ENCODE measurements at regions not wholly inside any gene's neighbourhood (a gene's known extent, or its start where the extent isn't known, plus 50 kb on each side); places are given as distances from the start of the nearest gene placed in this dataset.
"Not testable (repeated sequence)": the region's sequence is repeated elsewhere in the genome, so short reads cannot be mapped to it uniquely, and the experiment has no call there.

DNA sequence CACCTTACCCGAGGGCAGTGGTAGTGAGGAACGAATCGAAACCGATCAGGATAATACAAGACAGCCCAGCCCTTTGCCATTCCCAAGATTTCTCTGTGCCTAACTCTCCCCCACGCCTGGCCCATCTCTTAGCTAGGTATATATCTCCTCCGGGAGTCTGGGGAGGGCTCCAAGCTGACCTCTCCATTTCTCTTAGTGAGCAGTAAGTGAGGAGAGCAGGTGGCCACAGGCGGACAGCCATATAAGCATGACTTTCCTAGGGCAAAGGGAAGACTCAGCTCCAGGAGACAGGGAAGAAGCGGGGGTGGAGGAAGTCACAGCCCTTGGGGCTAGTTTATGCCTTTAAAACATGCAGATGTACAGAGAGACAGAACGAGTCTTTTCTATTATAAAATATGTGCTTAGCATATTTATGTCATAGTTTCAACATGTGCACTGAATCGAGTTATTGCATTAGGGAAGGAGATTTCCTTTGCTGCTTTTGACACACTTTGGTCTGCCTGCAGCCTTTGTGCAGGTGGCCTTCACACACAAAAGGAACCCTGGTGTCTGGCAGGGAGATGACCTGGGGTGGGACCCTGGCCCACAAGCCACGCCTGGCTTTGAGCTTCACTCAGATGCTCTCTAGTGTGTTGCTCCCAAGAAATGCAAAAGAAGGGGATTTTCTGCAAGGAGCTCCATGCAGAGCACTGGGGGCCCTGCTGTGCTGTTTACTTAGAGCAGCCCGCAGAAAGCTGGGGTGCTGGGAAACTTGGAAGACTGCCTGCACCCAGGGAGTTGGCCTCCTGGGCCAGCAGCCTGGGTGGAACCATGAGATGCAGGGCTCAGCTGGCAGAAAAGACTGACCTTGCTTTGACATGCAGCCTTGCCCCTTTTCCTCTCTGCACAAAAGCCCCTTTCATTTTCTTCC lies 613.3 kb downstream of the BCOR start:
- DNase-seq, result no peak

GRCh38 chrX:39487166-39487968 lies 610.4 kb downstream of the BCOR start:
- no peak for DNase-seq

GRCh38 chrX:39487969-39488330 lies 609.8 kb downstream of the BCOR start:
- no peak for DNase-seq

GRCh38 chrX:39491548-39492297 lies 606.0 kb downstream of the BCOR start:
- DNase-seq, result peak; percentile 1 to 65

DNA sequence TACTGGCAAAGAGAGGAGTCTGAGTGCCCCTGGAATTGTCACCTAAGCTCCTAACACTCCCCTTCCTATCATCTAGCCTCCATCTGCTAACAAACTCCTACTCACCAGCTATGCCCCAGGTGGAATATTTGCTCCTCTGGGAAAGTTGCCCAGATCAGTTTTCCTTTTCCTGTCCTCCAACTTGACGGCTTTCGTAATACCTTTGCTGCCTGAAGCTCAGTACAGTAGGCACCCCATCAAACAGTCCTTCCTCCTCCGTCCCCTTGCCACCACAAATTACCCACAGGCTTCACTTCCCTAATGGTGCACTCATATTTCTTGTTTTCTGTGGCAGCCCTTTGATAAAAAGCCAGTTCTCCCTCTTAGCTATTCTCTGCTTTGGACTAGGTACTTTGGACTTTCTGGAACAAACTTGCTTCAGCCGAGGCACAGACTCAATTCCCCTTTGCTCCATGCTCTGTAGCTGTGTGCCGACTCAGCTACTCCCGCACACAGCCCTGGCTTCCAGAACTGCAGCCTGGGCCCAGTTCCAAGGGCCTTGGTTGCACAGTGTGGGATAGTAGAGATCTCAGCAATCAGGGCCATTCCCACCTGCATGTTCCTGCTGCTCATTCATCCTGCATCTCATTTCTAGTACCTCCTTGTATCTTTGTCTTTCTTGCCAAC lies 605.1 kb downstream of the BCOR start:
- peak in 1 of 2 donors; percentile 26 for DNase-seq

DNA sequence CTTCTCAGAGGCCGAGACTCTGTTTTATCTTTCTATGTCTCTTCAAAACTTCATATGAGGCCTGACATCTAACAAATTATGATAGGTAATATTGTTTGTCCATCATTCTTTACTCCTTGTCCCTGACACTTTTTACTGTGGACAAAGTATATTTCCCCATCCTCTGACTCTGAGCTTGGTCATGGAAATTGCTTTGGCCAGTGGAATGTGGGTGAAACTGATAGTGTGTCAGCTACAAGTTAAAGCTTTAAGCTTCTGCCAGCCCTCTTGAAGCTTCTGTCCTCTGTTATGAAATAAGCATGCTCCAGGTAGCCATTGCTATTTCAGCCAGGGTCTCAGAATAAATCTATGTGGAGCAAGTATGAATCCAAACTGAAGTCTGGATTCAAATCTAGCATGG lies 604.6 kb downstream of the BCOR start:
- no peak for DNase-seq

DNA sequence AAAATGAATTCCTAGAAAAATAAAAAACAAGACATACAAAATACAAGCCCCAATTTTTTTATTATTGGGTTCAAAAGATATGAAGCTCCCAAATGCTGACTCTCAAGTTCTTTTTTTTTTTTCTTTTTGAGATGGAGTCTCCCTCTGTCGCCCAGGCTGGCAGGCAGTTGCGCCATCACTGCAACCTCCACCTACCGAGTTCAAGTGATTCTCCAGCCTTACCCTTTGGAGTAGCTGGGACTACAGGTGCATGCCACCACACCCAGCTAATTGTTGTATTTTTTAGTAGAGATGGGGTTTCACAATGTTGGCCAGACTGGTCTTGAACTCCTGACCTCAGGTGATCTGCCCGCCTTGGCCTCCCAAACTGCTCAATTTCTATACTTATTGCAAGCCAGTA lies 600.6 kb downstream of the BCOR start:
- not testable (repeated sequence) for DNase-seq

DNA sequence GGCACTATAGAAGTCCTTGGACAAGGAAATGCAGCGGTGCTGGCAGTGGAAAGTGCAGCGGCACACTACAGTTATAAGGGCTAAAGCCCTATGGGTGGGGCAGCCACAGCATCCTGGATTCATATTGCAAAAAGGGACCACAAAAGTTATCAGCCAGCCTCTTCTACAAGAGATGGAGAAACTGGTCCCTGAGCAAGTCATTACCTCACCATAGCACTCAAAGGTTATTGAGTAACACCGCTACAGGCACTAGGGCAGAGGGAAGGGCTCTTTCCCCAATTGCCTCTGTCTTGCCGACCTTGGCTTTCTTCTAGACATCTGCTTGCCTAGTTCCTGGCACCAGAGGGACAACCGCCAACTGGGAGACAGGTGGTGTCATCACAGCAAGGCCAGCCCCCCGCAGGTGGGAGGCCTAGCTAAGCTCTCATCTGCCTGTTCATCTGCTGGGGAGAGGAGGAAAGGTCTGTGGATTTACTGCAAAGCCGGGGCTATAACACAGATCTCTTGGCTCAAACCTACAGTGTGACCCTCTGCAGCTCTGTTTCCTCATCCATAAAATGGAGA lies 600.0 kb downstream of the BCOR start:
- DNase-seq, result no peak

GRCh38 chrX:39499996-39500395 lies 597.8 kb downstream of the BCOR start:
- no peak for DNase-seq

DNA sequence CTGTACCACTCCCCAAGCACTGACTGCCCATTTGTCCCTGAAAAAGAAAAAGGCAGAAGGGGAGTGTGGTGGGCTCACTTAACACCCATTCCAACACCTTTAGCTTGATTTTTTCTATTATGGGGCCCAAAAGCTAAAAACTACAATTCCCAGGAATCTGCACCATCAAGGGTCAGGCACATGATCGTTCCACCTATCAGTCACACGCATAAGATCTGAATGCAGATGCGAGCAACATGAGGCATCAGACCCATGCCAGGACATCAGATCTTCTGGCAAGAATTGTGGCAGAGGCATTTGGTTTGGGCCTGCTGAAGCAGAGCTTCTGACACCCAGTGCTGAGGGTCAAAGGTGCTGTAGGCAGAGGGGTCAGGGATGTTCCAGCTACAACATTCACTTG lies 595.9 kb downstream of the BCOR start:
- no peak for DNase-seq

DNA sequence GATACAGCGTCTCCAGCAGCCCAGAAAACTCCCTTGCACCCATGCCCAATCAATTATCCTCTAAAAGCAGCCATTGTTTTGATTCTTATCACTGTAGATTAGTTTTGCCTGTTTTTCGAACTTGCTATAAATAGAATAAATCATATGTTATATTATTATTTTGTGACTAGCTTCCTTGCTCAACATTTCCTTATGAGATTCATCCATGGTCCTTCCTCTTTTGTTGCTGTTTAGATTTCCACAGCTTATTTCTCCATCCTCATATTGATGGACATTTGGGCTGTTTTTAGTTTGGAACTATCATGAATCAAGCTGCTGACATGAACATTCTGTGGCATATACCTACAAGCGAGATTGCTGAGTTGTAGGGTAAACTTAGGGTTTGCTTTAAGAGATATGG lies 595.3 kb downstream of the BCOR start:
- DNase-seq, result no peak

DNA sequence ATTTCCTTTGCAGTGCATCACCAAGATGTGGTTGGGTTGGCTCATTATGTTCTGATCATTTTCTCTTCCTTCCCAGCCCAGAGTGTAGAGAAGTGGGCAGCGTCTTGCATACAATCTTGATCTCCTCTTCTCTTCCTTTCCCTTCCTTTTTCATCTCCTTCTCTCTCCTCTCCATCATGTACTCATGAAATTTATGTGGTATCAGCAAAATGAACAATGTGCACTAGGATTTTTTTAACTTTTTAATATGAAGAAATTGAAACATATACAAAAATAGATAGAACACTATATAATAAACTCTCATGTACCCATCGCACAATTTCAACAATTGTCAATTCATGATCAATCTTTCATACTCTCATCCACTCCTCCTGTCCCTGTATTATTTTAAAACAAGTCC lies 593.5 kb downstream of the BCOR start:
- DNase-seq, result no peak

GRCh38 chrX:39504850-39505259 lies 592.9 kb downstream of the BCOR start:
- no peak for DNase-seq

GRCh38 chrX:39506131-39506530 lies 591.6 kb downstream of the BCOR start:
- DNase-seq, result no peak

DNA sequence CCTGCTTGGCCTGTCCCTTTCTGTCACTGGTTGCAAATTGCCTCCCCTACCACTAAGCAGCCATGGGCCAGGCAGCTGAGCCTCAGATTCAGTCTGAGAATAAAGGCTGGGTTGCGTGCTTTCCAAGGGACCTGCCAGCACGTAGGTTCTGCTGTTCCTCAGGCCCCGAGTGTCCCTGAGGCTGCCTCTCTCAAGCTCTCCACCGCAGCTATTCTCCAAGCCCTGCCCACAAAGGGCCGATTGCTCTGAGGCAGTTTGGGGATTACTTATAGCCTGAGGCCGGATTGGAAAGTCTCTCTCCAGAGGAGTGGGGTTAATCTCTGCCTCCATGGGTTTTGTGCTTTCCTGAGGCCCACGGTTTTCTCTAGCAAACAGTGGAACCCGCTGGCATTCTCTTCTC lies 590.7 kb downstream of the BCOR start:
- DNase-seq, result no peak

DNA sequence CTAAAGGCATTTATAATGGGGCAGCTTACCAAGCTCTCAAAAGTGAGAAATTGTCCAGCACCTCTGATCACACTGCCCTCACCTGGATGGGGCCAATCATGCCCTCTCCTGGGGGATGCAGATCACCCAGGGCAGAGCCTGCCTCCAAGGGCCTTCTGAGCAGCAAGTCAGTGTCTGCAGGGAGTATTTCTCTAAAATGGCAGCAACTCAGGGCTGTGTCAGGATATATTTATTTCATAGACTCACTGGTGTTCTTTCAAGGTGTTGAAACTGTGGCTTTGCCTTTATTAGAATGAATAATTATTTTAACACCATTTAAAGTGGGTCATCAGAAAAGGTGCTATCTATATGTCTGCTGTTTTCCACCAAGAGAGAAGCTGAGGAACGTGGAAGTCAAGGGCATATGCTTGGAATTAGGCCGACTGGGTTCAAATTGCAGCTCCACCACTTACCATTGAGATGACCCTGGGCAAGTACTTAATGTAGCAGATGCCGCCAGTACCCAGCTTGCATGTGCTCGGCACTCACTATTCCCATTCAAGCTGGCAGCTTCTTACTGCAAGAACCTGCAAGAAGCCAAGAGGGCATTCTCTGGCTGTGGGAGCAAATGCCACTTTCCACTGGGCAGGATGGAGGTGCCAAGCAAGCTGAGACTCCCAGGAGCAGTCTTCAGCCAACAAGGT lies 590.0 kb downstream of the BCOR start:
- no peak for DNase-seq

DNA sequence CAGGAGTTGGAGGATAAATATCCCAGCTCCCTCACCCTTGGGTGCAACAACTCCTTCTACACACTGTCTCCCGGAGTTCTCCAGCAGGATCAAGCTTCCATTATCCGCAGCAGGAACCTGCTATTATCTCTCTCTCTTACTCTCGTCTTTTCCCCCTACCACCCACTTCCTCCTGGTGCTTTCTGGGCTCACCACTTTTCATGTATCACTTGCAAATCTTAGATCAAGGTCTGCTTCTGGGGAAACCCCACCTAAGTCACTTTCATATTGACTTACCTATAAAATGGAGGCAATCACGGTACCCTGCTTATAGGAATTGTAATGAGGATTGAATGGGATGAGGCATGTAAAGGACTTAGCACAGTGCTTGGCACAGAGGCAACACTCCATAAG lies 589.5 kb downstream of the BCOR start:
- no peak for DNase-seq

GRCh38 chrX:39509157-39509556 lies 588.6 kb downstream of the BCOR start:
- no peak for DNase-seq

- DNase-seq, result no peak
These were observed 583.9 kb downstream of the BCOR start for GRCh38 chrX:39513836-39514235.

DNA sequence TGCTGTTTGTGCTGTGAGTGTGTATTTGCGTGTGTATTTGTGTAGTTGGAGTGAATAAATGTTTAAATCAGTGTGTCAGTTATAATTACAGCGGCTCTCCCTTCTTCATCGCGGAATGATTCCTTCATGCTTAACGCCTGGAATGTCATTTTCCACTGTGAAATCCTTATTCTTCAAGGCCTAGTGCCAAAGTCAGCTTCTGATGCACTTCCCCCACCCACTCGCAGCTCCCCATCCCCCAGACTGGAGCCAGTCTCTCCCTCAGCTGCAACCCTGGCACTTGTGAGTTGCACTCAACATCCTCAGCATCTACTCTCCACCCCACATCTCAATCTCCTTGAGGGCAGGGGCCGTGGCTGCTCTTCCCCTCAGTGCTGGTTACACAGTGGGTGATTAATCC lies 583.0 kb downstream of the BCOR start:
- no peak for DNase-seq

- DNase-seq, result no peak
These were observed 581.3 kb downstream of the BCOR start for GRCh38 chrX:39516427-39516841.

- no peak for DNase-seq
These were observed 579.2 kb downstream of the BCOR start for GRCh38 chrX:39518476-39519029.

All from bone marrow (tissue), 2 donors.